8988T (cell line): ENCODE measurements at regions not wholly inside any gene's neighbourhood (a gene's known extent, or its start where the extent isn't known, plus 50 kb on each side); places are given as distances from the start of the nearest gene placed in this dataset.
"Not testable (repeated sequence)": the region's sequence is repeated elsewhere in the genome, so short reads cannot be mapped to it uniquely, and the experiment has no call there.

Source experiments
- DNase-seq: peaks from one replicate; pipeline ENCODE4 v3.0.0; 2011

DNA sequence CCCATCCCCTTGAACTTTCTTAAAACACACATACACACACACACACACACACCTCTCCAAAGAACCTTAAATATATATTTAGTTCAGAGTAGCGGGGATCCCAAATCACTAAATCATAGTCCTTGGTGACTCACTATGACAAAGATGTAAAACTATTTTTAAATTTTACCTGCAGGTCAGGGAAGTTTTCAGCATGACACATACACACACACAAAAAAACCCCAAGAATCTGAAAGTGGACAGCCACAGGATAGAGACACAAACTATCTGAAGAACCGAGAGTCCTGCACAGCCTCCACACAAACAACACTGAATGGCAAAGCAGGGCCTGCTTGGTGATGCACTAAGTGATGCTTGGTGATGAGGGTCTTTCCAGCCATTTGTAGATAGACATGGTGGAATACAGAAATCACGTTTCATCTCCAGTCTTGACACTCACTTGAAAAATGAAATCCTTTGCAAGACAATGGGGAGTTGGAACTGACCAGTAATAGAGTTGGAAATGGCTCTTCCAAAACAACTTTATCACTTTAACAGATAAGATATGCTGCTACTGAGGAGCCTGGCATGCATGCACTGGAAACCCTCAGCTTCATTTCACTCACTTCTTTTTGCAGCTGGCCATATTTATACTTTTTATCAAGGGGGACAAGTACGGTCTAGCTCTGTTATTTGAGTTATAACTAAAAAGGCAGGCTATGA is 307.3 kb downstream of the RAPGEF2 start:
- DNase-seq: no peak

DNA sequence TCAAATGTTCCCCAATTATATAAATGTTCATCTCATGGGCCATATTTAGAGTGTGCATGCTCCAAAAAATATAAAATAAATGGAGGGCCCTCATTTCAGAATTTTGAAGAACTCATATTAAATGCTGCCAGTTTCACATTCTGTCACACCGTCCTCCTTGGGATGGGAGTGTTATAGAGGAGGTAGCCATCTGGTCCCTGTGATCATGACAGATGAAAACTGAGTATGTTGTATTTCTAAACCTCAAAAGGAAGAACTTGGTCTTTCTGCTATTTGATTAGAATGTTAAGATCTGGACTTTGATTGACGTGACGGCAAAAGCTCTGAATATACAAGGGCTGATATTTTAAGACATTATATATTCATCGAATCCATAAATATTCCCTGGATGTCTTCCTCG is 308.0 kb downstream of the RAPGEF2 start:
- DNase-seq: no peak

DNA sequence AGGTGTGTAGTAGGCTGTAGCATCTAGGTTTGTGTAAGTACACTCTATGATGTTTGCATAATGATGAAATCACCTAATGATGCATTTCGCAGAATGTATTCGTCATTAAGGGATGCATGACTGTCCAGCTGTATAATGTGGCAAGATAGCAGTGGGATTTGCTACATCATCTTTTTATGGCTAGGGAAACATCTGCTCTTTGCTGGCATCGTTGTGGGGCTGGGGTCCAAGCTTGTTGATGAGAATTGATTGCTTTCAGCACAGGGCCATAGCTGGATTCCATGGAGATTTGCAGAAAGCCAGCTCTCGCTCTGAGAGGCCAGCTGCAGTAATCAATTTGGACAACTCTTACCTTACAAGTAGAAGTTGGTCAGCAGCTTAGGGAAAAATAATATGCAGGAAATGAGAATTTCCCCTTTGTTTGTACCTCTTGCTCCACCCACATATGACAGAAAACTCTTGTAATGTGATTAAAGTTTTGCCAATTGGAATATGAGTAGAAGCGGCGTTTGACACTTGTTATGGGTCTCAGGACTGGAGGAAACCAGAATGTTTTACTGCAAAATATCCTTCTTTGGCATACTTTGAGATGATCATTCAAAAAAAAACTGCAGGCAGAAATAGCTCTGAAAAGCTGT is 310.5 kb downstream of the RAPGEF2 start:
- DNase-seq: no peak

DNA sequence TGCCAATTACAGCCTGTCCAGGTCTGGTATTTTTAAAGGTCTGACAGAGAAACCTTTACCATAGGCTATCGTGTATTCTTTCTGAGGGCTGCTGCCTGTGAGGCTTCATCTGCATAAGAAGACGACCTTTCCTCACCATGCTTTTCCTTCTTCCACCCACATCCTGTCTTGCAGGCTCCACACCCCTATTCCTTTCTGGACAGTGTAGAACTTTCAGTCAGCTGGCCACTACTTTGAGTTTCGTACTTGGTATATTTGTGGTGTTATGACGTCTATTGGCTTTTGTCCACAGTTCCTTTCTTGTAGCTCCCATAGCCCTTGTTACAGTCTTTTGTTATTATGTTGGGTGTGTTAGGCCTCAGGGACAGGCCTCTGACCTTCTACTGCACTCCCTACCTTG is 311.4 kb downstream of the RAPGEF2 start:
- no peak for DNase-seq

DNA sequence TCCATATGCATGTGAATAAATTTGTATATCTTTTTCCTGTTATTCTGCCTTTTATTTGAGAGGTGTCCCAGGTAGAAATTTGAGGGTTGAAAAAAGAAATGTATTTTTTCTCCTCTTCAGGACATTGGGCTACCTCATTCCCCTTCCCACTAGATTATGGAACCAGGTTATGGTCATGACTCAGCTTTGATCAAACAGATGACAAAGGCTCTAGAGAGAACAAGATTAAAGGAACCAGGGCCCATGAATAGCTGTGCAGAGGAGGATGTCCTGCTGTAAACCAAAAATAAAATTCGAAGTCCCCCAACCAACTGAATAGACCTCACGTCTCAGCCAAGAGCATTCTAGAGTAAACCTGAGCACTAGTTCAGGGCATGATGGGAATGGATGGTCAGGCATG is 313.2 kb downstream of the RAPGEF2 start:
- DNase-seq: no peak

DNA sequence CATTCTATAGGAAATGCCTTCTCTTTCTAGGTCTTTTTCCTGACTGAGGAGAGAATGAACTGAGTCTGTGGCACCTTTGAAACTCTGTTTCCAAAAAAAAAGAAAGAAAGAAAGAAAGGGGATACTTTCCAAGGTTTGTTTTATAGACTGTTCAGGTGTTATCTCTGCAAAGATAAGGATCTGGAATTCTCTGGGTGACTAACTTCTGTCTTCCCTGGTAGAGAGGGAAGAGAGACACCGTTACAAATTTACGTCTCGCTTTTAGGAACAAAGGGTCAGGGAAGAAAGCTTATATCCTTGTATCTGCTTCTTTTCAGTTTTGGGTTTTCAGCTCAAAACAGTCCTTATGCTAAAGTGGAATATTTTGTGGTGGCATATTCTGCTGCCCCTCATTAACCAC is 314.1 kb downstream of the RAPGEF2 start:
- no peak for DNase-seq

DNA sequence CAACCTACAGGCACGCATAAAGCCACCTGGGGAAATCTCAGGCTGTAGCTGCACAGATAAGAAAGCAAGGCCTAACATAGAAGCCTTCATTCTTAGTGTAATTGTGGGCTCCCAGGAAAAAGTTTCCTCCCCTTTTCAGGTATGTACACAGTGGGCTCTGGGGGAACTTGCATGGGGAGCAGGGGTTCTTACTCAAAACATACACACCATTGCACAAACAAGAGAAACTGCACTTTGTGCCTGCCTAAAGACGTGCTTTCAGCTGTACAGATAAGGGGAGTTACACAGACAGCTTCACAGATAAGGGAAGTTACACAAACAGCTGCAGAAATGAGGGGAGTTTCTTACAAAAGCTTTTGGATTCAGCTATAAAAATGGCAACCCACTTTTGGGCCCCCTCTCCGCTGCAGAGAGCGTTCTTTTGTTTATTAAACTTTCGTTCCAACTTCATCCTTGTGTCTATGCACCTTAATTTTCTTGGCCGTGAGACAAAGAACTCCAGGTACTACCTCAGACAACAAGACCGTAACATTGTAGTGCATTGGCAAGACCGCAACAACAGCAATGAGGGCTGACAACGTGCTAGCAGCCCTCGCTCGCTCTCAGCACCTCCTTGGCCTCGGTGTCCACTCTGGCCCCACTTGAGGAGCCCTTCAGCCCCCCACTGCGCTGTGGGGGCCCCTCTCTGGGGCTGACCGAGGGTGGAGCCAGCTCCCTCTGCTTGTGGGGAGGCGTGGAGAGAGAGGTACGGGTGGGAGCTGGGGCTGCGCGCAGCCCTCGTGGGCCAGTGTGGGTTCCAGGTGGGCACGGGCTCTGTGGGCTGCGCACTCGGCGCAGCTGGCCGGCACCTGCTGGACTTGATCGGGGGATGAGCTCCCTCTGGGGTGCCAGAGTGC is 317.5 kb downstream of the RAPGEF2 start:
- DNase-seq: no peak

DNA sequence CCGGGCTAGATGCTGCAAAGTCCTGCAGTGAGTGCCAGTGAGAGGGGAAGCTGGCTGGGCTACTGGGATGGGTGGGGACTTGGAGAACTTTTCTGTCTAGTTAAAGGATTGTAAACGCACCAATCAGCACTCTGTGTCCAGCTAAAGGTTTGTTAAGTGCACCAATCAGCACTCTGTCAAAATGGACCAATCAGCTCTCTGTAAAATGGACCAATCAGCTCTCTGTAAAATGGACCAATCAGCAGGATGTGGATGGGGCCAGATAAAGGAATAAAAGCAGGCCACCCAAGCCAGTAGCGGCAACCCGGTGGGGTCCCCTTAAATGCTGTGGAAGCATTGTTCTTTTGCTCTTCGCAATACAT is 318.2 kb downstream of the RAPGEF2 start:
- not testable (repeated sequence) for DNase-seq

DNA sequence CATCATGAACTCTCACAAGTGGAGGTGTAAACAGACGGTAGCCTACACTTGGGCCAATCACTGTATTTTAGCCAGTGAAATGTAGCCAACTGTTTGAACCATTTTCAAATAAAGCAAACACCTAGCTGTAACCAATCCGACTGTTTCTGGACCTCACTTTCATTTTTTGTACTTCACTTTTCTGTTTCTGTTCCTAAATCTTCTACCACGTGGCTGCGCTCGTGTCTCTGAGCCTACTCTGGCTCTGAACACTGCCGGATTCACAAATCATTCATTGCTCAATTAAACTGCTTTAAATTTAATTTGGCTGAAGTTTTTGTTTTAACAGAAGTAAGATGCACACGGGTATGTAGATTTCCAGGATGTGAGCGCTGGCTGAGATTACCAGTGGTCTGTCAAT is 319.1 kb downstream of the RAPGEF2 start:
- DNase-seq: no peak

DNA sequence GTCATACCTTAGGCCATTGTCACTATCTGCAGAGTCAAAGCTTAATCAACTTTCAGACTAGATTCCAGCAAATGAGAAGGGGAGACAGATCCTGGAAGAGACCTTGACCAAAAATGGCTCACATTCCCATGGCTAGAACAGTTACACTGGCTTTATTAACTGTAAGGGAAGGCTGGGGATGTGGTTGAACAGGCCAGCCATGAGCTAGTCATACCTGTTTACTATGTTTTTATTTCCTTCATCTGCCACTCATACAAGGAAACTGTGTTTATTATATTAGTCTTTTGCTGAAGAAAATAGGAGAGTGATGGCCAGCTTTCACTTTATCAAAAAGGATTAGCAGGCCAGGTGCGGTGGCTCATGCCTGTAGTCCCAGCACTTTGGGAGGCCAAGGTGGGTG is 319.7 kb downstream of the RAPGEF2 start:
- DNase-seq: no peak

DNA sequence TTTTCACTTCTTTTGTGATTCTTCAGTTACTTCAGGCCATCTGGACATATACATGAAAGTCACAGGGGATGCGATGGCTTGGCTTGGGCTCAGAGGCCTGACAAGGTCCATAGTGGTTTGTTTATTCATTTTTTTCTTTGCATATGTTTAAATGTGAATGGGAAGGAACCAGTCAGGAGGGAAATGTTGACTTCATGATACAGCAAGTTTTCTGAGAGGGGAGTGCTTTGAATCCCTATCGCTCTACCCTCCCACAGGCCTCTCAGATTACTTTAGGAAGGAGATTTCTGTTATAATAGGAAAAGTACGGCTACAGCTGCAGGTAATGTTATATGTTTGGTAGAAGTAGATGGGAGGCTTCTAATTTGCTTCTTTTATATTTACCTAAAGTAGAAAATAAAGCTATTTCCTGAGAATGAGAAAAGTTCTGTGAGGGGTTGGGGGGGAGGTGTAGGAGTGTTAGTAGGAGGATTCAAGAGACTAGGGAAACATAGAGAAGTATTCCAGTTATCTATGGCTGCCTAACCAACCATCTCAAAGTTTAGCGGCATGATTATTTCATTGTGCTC is 322.9 kb downstream of the RAPGEF2 start:
- DNase-seq: no peak

DNA sequence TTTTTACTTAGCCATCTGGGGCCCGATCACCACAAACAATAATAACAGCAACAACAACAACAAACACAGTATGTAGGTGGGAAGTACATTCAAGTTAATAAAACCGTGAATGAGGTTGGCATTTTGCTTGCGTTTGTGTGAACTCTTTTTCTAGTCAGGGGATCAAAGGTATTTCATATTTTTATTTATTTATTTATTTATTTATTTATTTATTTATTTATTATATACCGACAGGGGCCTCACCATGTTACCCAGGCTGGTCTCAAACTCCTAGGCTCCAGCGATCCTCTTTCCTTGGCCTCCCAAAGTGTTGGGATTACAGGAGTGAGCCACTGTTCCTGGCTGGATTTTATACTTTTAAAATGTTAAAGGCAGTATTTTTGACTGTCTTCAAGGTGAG is 325.4 kb downstream of the RAPGEF2 start:
- DNase-seq: no peak

DNA sequence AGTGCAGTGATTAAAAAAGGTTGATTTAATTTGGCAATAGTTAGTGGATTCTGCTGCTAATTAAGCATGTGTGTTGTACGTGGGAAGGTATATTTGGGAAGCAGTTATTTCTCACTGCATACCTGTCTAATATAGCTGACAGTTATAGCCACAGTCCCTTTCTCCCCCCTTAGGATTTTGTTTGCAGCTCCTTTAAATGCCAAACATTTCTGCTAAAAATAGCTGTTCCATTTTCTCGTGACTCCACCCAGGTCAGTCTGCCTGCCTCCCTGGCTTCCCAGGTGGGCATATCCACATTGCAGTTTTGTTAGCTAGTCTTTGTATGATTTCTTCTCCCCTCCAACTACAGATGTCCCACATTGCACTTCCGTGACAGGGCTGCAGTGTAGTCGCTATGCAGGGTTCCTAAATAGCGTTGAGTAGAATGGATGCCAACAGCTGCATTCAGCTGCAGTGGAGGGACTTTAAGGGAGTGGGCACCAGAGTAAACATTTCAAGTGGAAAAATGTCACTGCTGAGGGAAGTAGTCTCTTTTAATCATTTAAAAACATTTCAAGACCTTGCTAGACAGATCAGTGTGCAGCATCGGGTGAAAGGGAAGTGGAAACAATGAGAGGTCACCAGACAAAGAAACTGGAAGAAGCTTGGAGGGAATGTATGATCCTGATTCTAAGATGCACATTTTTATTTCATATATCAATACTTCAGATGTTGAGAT is 326.3 kb downstream of the RAPGEF2 start:
- DNase-seq: no peak

DNA sequence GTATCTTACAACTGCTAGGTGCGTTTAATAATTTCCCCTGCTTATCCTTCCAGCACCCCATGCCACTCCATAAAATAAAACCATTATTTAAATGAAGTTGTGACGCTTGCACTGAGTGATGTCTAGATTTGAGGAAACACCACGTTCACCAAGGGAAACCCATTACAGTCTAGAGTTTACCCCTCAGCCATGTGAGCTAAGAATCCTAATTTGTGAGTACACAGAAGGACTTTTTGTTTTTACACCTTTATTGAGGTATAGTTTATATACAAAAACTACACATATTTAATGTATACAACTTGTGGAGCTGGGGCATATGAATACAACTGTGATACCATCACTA is 326.8 kb downstream of the RAPGEF2 start:
- no peak for DNase-seq

DNA sequence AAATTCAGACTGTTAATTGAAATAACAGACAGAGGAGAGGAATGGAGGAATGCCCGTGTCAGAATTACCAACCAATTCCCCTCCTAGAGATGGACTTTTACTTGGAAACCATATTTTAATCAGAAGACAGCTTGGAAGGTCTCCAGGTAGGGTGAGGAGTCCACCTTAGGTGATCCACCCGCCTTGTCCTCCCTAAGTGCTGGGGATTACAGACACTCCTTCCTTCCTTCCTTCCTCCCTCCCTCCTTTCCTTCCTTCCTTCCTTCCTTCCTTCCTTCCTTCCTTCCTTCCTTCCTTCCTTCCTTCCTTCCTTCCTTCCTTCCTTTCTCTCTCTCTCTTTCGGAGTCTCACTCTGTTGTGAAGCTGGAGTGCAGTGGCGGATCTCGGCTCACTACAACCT is 328.0 kb downstream of the RAPGEF2 start:
- no peak for DNase-seq

DNA sequence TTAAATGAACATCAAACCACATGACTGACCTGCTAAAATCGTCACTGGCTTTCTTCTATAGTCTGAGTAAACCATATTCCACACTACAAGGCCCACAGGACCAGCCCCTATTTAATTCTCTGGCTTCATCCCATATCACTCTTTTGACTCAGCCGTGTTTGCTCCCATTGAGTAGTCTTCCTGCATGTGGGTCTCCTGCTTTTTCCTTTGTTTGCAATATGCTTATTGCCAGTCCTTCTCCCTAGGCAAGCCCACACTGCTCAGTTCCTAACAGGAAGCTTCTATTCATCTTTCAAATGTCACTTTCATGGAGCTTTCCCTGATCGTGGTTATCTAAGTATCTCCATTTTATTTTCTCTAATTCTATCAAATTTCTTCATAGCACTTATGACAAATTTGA is 329.6 kb downstream of the RAPGEF2 start:
- DNase-seq: no peak

DNA sequence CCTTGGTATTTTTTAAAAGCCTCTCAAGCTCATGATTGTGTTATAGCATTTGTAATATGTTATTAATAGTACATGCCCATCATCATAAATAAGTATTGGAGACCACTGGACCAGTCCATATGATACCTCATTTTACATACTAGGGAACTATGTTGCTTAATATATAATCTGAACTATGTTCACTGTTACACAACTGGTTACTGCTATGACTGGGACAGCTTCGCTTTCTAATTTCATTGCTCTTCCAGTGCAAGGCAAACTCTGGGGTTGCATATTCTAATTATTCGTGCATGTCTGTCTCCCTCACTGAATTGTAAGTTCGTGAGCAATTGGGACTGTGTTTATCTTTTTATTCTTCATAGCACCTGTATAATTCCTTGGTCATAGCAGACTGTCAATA is 330.5 kb downstream of the RAPGEF2 start:
- DNase-seq: no peak

DNA sequence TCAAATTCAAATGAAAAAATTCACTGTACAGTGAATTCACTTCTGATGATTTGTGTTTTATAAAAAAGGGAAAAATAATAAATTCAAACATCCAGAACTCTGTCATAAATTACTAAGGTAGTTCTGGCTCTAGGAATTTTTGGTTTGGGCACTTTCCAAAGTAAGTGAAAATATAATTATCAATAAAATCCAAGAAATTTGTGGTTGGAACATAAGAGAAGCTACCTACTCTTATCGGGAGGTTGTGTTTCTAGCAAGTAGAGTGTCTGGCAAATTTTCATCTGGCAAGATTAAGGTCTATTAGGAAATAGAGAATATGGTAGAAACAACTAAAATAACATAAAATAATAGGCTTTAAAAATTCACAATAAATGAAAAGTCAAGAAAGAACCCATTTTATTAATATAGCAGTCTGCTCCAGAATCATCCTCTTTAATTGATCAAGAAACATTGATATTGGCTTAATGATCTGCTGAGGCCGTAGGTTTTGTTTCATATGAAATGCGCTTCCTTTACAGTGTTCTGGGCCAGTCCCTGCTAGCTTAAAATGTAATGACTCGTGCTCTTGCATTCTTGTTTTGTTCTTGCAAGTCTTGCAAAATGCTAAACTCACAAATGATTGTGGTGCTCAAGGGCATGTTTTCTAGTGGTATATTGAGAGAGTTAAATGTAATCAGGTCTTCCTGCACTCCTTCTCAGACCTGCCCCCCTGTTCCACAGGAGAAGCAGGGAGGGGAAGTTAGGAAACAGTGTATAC is 331.4 kb downstream of the RAPGEF2 start:
- DNase-seq: no peak

DNA sequence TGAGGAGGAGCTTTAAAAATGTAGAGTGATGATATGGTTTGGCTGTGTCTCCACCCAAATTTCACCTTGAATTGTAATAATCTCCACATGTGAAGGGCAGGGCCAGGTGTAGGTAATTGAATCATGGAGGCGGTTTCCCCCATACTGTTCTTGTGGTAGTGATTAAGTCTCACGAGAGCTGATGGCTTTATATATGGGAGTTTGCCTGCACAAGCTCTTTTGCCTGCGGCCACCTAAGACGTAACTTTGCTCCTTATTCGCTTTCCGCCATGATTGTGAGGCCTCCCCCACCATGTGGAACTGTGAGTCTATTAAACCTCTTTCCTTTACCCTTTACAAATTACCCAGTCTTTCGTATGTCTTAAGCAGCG is 332.0 kb downstream of the RAPGEF2 start:
- no peak for DNase-seq

DNA sequence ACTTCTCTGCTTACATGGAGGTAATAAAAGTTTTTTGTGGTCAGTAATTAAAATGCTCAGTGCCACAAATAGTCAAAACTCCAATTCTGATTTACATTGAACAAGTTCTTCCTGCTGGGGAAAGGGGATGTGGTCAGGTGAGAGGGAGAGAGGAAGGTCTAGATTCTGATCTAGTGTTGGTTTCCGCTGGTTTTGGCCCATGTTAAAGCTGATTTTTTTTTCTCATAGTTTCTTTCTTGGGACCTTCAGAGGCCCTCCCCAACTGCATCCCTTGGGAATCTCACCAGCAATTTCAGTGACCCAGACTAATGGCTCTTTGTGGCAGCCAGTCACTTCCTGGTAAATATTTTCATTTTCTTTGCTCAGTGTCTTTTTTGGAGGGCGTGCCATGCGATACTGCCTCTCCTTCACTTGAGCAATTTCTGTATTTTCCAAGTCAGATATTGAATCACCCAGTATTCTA is 332.7 kb downstream of the RAPGEF2 start:
- DNase-seq: no peak

DNA sequence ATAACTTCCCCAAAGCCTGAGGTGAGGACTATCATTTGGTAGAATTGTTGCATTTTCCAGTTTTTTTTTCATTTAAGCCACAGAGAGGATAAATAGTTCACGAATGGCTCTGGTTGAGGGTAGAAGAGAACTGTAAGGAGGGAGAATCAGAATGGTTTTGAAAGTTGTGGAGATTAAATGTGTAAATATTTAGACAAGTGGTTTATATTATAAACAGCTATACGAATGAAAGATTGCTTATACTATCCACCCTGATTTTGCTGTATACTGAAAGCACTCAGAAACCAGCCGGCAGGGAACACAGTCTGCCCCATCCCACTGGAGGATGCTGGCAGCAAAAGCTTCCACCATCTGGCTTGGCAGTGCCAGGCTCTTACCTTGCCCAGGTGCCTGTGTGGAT is 341.1 kb downstream of the RAPGEF2 start:
- DNase-seq: no peak

DNA sequence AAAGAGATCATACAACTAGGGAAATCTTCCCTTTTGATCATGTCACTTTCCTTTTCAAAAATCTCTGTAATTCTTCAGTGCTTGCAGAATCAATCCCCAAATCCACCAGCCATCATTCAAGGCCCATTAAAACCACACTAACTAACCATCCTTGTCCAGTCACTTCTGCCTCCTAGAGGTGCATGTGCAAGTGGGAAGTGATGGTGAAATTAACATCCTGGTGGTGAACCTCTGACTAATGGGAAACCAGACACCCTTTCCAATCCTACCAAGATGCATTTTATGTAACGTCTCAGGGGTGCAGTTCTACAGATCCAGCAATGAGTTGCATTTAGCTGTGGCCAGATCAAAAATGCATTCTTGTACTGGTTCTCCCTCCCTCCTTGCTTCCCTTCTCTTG is 341.8 kb downstream of the RAPGEF2 start:
- no peak for DNase-seq
